Uterus (tissue), 3 donors: ENCODE measurements at regions not wholly inside any gene's neighbourhood (a gene's known extent, or its start where the extent isn't known, plus 50 kb on each side); places are given as distances from the start of the nearest gene placed in this dataset.
A peak's percentile ranks its signal among the peaks of the same experiment; 100 is the strongest.

Experiments used
- DNase-seq, 2 donors: peaks; one replicate each; pipeline ENCODE4 v3.0.0-alpha.2; 2019 to 2020
- H3K27ac ChIP-seq, 2 donors: fragments of 200-600 bp; sonication (generic); 1 replicate in 1 of 2; 2 replicates in 1 of 2; pipeline ENCODE4 v1.5.1; 2016 to 2018
- H3K27me3 ChIP-seq, 2 donors: fragments of 200-600 bp; sonication (generic); one replicate each; pipeline ENCODE4 v1.5.1; 2018 to 2019; ENCODE audit warnings: control low read depth in 1 of 2
- H3K36me3 ChIP-seq, 2 donors: fragments of 200-600 bp; sonication (generic); one replicate each; pipeline ENCODE4 v1.5.1; 2019; ENCODE audit warnings: control low read depth in 1 of 2
- H3K4me1 ChIP-seq, 2 donors: fragments of 200-600 bp; sonication (generic); one replicate each; pipeline ENCODE4 v1.5.1; 2018 to 2019; ENCODE audit warnings: control low read depth in 1 of 2
- H3K4me3 ChIP-seq, 2 donors: fragments of 200-600 bp; sonication (generic); 1 replicate in 1 of 2; 2 replicates in 1 of 2; pipeline ENCODE4 v1.5.1; 2018 to 2019; ENCODE audit warnings: mild to moderate bottlenecking in 1 of 2
- H3K9me3 ChIP-seq, 2 donors: fragments of 200-600 bp; sonication (generic); one replicate each; pipeline ENCODE4 v1.5.1; 2019; ENCODE audit warnings: control low read depth in 1 of 2
- POLR2A ChIP-seq, 2 donors: fragments of 450-650 bp; IDR thresholded peaks; one replicate each; pipeline ENCODE4 v1.6.1; 2016; ENCODE audit warnings: antibody characterized with exemption in 2 of 2, mild to moderate bottlenecking in 1 of 2, moderate library complexity in 1 of 2
- intact Hi-C: fragments of 100-400 bp; cut with DNase I; formaldehyde crosslinking; loops from one replicate; pipeline ENCODE4 v1.15.1; 2023; ENCODE audit warnings: low total_unique reads
- TF ChIP-seq, protein P1 (sequence below), 4 experiments: fragments of 200-600 bp in 2 of 4; fragments of 450-650 bp in 2 of 4; sonication (generic) in 2 of 4; IDR thresholded peaks; one replicate each; pipeline ENCODE4 v1.5.1; 2016 to 2019; ENCODE audit warnings: antibody characterized with exemption in 4 of 4, mild to moderate bottlenecking in 2 of 4, moderate library complexity in 1 of 4
- donor health status: DM: yes; HTN: yes; CAD: no.

DNA sequence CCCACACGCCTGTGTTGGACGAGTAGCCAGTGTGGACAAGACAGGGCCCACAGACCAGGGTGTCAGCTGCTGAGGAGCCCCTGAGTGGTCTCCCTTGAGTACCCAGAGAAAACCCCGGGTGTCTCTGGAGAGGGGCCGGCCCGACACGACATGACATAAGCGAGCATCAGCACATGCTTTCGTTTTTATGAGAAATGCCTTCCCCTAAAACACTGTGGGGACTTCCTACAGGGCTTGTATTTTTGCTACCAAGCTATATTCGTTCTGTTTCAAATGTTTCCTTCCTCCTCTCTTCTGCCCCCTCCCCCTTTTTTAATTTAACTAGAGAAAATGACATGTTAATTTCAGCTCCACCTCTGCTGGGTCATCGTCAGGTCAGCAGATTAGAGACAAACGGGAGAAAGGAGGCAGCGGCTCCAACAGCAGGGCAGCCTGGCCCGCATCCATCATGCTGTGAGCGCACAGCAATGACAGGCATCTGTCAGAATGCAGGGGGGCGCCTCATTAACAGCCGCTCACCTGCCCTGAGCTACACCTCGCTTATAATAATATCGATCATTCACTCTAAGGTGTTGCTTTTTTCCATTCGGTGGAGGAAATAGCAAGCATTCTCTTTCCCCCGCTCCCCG is 286.2 kb downstream of the ZNF516 start:
- no peaks in the 10 kb centered on the region for H3K4me1 ChIP-seq
- no peaks in the 10 kb centered on the region for H3K9me3 ChIP-seq
- no peaks in the 10 kb centered on the region for H3K27me3 ChIP-seq
- H3K27ac ChIP-seq = no peak overlapping the region
- peak overlapping the region in 1 of 2 donors; percentile 12 for H3K4me3 ChIP-seq
- no peak for DNase-seq
- intact Hi-C loops = no loop called here
- TF ChIP-seq, protein P1, sequence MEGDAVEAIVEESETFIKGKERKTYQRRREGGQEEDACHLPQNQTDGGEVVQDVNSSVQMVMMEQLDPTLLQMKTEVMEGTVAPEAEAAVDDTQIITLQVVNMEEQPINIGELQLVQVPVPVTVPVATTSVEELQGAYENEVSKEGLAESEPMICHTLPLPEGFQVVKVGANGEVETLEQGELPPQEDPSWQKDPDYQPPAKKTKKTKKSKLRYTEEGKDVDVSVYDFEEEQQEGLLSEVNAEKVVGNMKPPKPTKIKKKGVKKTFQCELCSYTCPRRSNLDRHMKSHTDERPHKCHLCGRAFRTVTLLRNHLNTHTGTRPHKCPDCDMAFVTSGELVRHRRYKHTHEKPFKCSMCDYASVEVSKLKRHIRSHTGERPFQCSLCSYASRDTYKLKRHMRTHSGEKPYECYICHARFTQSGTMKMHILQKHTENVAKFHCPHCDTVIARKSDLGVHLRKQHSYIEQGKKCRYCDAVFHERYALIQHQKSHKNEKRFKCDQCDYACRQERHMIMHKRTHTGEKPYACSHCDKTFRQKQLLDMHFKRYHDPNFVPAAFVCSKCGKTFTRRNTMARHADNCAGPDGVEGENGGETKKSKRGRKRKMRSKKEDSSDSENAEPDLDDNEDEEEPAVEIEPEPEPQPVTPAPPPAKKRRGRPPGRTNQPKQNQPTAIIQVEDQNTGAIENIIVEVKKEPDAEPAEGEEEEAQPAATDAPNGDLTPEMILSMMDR (IDR thresholded peaks at IDR 0.05) = no peak
- TF ChIP-seq POLR2A (IDR thresholded peaks at IDR 0.05) = no peak
- no peaks in the 10 kb centered on the region for H3K36me3 ChIP-seq

DNA sequence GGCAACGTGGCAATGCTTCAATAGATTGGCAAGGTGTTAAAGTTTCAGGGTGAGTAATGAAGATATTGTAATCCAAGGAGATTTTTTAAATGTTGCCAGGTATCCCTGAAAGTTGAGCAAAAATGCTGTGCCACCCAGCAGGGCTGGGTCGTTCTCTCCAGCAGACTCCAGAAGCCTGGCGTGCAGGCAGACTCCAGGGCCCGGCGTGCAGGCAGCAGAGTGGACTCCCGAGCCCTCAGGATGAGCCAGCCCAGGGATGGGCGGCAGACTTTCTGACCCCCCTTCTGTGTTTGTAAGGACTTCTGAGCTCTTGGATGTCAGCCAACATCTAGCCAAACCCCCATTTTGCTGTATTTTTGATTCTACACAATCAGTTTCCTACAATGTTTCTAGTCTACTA is 289.1 kb downstream of the ZNF516 start:
- no peak for DNase-seq
- intact Hi-C loops = no loop called here
- H3K4me3 ChIP-seq = no peak overlapping the region
- H3K36me3 ChIP-seq = no peaks in the 10 kb centered on the region
- no peak overlapping the region for H3K27ac ChIP-seq
- TF ChIP-seq POLR2A (IDR thresholded peaks at IDR 0.05) = no peak
- TF ChIP-seq, protein P1 (IDR thresholded peaks at IDR 0.05) = no peak
- H3K27me3 ChIP-seq = no peaks in the 10 kb centered on the region
- no peaks in the 10 kb centered on the region for H3K9me3 ChIP-seq
- H3K4me1 ChIP-seq = no peaks in the 10 kb centered on the region

DNA sequence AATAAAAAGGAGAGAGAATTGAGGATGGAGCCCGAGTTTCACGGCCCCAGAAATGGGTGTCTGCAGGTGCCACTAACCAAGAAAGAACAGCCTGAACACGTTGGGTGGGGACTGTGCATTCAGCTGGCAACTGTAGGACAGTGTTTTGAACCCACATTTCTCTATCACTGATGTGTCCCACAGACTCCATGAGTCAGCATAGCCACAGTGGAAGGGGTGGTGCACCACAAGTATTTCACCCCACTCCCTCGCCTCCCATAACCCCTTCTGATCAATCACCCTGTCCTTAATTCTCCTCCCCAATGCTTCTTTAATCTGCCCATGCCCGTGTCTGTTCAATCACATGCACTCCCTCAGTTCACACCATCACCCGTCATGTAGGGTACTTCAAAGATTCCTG is 291.5 kb downstream of the ZNF516 start:
- TF ChIP-seq, protein P1 (IDR thresholded peaks at IDR 0.05) = no peak
- no peak for TF ChIP-seq POLR2A (IDR thresholded peaks at IDR 0.05)
- H3K4me3 ChIP-seq = no peak overlapping the region
- no peaks in the 10 kb centered on the region for H3K36me3 ChIP-seq
- no peak overlapping the region for H3K27ac ChIP-seq
- DNase-seq = no peak
- H3K9me3 ChIP-seq = no peaks in the 10 kb centered on the region
- no peaks in the 10 kb centered on the region for H3K27me3 ChIP-seq
- H3K4me1 ChIP-seq = no peaks in the 10 kb centered on the region
- intact Hi-C loops = no loop called here

DNA sequence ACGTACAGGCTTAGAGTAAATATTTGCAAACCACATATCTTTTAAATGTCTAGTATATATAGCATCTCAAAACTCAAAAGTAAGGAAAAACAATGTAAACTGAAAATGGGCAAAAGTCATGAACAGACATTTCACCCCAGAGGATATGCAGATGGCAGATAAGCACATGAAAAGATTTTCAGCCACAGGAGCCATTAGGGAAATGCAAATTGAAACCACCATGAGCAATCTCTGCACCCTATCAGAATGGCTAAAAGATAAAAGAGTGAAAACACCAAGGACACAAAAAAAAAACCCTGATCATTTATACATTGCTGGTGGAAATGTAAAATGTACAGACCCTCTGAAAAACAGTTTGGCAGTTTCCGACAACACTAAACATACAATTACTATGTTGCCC is 292.7 kb downstream of the ZNF516 start:
- H3K4me1 ChIP-seq = no peaks in the 10 kb centered on the region
- no peak overlapping the region for H3K27ac ChIP-seq
- DNase-seq = no peak
- H3K4me3 ChIP-seq = no peak overlapping the region
- H3K36me3 ChIP-seq = no peaks in the 10 kb centered on the region
- intact Hi-C loops = no loop called here
- H3K27me3 ChIP-seq = no peaks in the 10 kb centered on the region
- no peaks in the 10 kb centered on the region for H3K9me3 ChIP-seq
- no peak for TF ChIP-seq POLR2A (IDR thresholded peaks at IDR 0.05)
- TF ChIP-seq, protein P1 (IDR thresholded peaks at IDR 0.05) = no peak

DNA sequence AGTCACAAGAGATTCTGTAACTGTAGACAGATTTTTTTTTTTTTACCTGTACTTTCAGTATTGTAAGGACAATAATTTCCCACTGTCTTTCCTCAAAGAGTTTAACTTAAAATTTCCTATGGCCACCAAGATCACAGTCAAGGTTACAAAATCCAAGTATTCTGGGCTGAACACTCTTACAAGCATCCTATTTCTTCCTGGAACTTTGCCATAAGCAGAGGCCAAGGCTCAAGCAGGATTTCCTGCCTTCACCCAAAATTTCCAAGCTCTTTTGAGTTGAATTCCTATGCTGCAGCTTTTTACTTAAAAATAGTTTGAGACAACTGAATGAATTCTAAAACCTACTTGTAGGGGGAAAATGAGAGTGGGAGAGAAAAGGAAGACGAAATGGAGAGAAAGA is 299.4 kb downstream of the ZNF516 start:
- Histone ChIP-seq H3K4me1 (no peaks in the 10 kb centered on the region), H3K4me3 (no peak overlapping the region), H3K27ac (no peak overlapping the region), H3K27me3 (no peaks in the 10 kb centered on the region), H3K9me3 (peaks cover 0 to 12% of the 10 kb centered on the region in 2 donors), H3K36me3 (no peaks in the 10 kb centered on the region)
- no peak for DNase-seq
- intact Hi-C loops = no loop called here
- TF ChIP-seq, protein P1 (IDR thresholded peaks at IDR 0.05) = no peak
- TF ChIP-seq POLR2A (IDR thresholded peaks at IDR 0.05) = no peak
